Peyer's patch (tissue), 4 donors: ENCODE measurements at regions not wholly inside any gene's neighbourhood (a gene's known extent, or its start where the extent isn't known, plus 50 kb on each side); places are given as distances from the start of the nearest gene placed in this dataset.

Experiments
- CTCF ChIP-seq, 6 experiments: fragments of 450-650 bp in 4 of 6; fragments of 200-600 bp in 2 of 6; sonication (generic) in 1 of 6; IDR thresholded peaks; one replicate each; pipeline ENCODE4 v1.5.1; 2017 to 2019; ENCODE audit warnings: antibody characterized with exemption in 6 of 6, mild to moderate bottlenecking in 3 of 6, moderate library complexity in 1 of 6
- POLR2A ChIP-seq, 2 donors: fragments of 450-650 bp; IDR thresholded peaks; one replicate each; pipeline ENCODE4 v1.5.1; 2017; ENCODE audit warnings: antibody characterized with exemption in 2 of 2, mild to moderate bottlenecking in 2 of 2, moderate library complexity in 2 of 2

GRCh38 chr4:130591091-130591490 lies 1495.1 kb downstream of the C4orf33 start:
- TF ChIP-seq POLR2A (IDR thresholded peaks at IDR 0.05) (no peak), CTCF (IDR thresholded peaks at IDR 0.05) (no peak)
